CD4-positive, alpha-beta memory T cell (primary cell): ENCODE measurements at regions not wholly inside any gene's neighbourhood (a gene's known extent, or its start where the extent isn't known, plus 50 kb on each side); places are given as distances from the start of the nearest gene placed in this dataset.

Experiments
- CTCF ChIA-PET: fragments of 350-600 bp; sonication (Branson Sonifier 250); formaldehyde crosslinking; loops from one replicate; lab custom pipeline; 2021; ENCODE audit warnings: inconsistent platforms; ENCODE audit not compliant: partially characterized antibody; lab: Charles Lee
- POLR2A ChIA-PET: fragments of 350-600 bp; sonication (Branson Sonifier 250); formaldehyde crosslinking; loops from one replicate; lab custom pipeline; 2021; ENCODE audit not compliant: partially characterized antibody; lab: Charles Lee
- DNase-seq, 5 donors: peaks; one replicate each; pipeline versions ENCODE4 v3.0.0 to v3.0.0-alpha.2; 2020 to 2022; ENCODE audit warnings: mixed read lengths in 1 of 5
- H3K27ac ChIP-seq: one replicate; pipeline ENCODE4 v1.7.0; 2013; ENCODE audit warnings: low read depth, low read length
- H3K27me3 ChIP-seq: 2 replicates; pipeline ENCODE4 v1.7.0; 2013; ENCODE audit warnings: mild to moderate bottlenecking, low read length, moderate library complexity; ENCODE audit not compliant: insufficient read depth
- H3K36me3 ChIP-seq: 2 replicates; pipeline ENCODE4 v1.7.0; 2013; ENCODE audit warnings: mild to moderate bottlenecking, low read length, moderate library complexity; ENCODE audit not compliant: insufficient read depth
- H3K4me1 ChIP-seq: 2 replicates; pipeline ENCODE4 v1.7.0; 2013; ENCODE audit warnings: mild to moderate bottlenecking, low read length, moderate library complexity; ENCODE audit not compliant: insufficient read depth
- H3K4me3 ChIP-seq, 2 donors: one replicate each; pipeline ENCODE4 v1.7.0; 2013; ENCODE audit warnings: low read length in 2 of 2, mild to moderate bottlenecking in 1 of 2
- H3K9me3 ChIP-seq, 2 donors: one replicate each; pipeline ENCODE4 v1.7.0; 2013; ENCODE audit warnings: low read length in 2 of 2, control low read depth in 1 of 2; ENCODE audit not compliant: control insufficient read depth in 1 of 2
- H3K27ac Mint-ChIP-seq, 7 donors: one replicate each; pipeline ENCODE4 v1.8.0; 2020 to 2021; ENCODE audit warnings: mixed read lengths in 7 of 7, mild to moderate bottlenecking in 6 of 7, inconsistent platforms in 3 of 7, moderate library complexity in 3 of 7
- H3K27me3 Mint-ChIP-seq, 2 donors: one replicate each; pipeline ENCODE4 v1.8.0; 2020 to 2021; ENCODE audit warnings: mixed read lengths in 2 of 2
- H3K36me3 Mint-ChIP-seq, 2 donors: one replicate each; pipeline ENCODE4 v1.8.0; 2020 to 2021; ENCODE audit warnings: mixed read lengths in 2 of 2, inconsistent platforms in 1 of 2, mild to moderate bottlenecking in 1 of 2
- H3K4me1 Mint-ChIP-seq, 4 donors: one replicate each; pipeline ENCODE4 v1.8.0; 2020 to 2021; ENCODE audit warnings: mixed read lengths in 4 of 4, mild to moderate bottlenecking in 1 of 4
- H3K4me3 Mint-ChIP-seq, 8 donors: one replicate each; pipeline ENCODE4 v1.8.0; 2020 to 2021; ENCODE audit warnings: mixed read lengths in 8 of 8, mild to moderate bottlenecking in 7 of 8, moderate library complexity in 6 of 8, inconsistent platforms in 3 of 8
- H3K9me3 Mint-ChIP-seq, 8 donors: one replicate each; pipeline ENCODE4 v1.8.0; 2020 to 2021; ENCODE audit warnings: mixed read lengths in 8 of 8, mild to moderate bottlenecking in 5 of 8, inconsistent platforms in 3 of 8, moderate library complexity in 1 of 8
- intact Hi-C: fragments of 100-400 bp; cut with micrococcal nuclease; formaldehyde crosslinking; loops from one replicate; pipeline ENCODE4 v1.15.1; 2023

- DNase-seq, result no peak
- CTCF ChIA-PET, result no interaction called here
- H3K9me3 Mint-ChIP-seq, result peaks cover 0 to 8% (median 2%) of the 10 kb centered on the region in 8 donors
- peaks cover 5 to 12% (median 6%) of the 10 kb centered on the region in 4 donors for H3K4me1 Mint-ChIP-seq
- Histone ChIP-seq H3K4me3 (no peak overlapping the region), H3K27me3 (no peaks in the 10 kb centered on the region), H3K36me3 (no peaks in the 10 kb centered on the region), H3K4me1 (no peaks in the 10 kb centered on the region), H3K27ac (no peak overlapping the region), H3K9me3 (no peaks in the 10 kb centered on the region)
- no peak overlapping the region for H3K27ac Mint-ChIP-seq
- intact Hi-C loops, result no loop called here
- no peak overlapping the region for H3K4me3 Mint-ChIP-seq
- H3K27me3 Mint-ChIP-seq, result no peaks in the 10 kb centered on the region
- POLR2A ChIA-PET, result no interaction called here
- H3K36me3 Mint-ChIP-seq, result no peaks in the 10 kb centered on the region
Observed at GRCh38 chr1:82160036-82160435, 359.3 kb downstream of the ADGRL2 start.

GRCh38 chr1:82158981-82159380 lies 358.2 kb downstream of the ADGRL2 start:
- H3K27me3 Mint-ChIP-seq, result no peaks in the 10 kb centered on the region
- peaks cover 5 to 12% (median 6%) of the 10 kb centered on the region in 4 donors for H3K4me1 Mint-ChIP-seq
- no peak overlapping the region for H3K4me3 Mint-ChIP-seq
- Histone ChIP-seq H3K4me1 (no peaks in the 10 kb centered on the region), H3K27me3 (no peaks in the 10 kb centered on the region), H3K36me3 (no peaks in the 10 kb centered on the region), H3K27ac (no peak overlapping the region), H3K4me3 (no peak overlapping the region), H3K9me3 (no peaks in the 10 kb centered on the region)
- no peaks in the 10 kb centered on the region for H3K36me3 Mint-ChIP-seq
- intact Hi-C loops, result no loop called here
- no peak for DNase-seq
- no peak overlapping the region for H3K27ac Mint-ChIP-seq
- ChIA-PET CTCF (no interaction called here), POLR2A (no interaction called here)
- H3K9me3 Mint-ChIP-seq, result peaks cover 0 to 8% (median 2%) of the 10 kb centered on the region in 8 donors

DNA sequence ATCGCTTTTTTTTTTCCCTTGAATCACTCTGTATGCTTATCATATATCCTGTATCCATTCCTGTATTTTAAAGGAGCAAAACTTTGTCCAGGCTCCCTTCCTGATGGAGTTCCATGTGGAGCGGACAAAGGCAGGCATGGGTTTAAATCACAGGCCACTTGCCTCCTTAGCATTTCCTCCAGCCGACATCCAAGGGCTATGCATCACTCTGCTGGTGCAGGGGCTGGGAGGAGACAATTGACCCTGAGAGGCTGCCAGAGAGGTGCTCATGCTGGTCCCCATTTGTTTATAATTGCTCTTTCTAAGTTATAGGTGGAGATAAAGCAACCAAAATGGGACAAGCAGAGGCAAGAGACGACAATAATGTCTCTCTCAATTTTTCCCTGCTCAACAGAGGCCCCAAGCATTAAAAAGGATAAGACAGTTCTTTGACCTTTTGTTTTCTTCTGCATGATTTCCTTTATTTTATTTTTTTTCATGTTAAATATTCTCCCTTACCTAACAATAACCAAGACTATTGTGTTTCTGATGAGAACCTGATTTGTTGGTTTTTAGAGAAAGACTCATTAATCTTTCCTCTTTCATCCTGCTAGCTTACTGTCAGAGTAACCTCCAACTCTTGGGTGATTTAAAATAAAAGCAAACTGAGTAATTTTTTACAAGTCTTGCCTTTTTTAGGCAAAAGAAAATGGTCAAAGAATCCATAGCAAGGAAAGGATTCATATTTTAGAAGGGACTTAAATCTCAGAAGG lies 353.7 kb downstream of the ADGRL2 start:
- intact Hi-C loops, result no loop called here
- peaks cover 0 to 8% (median 1%) of the 10 kb centered on the region in 8 donors for H3K9me3 Mint-ChIP-seq
- H3K27ac Mint-ChIP-seq, result no peak overlapping the region
- no peaks in the 10 kb centered on the region for H3K4me1 Mint-ChIP-seq
- Histone ChIP-seq H3K27ac (no peak overlapping the region), H3K9me3 (no peaks in the 10 kb centered on the region), H3K4me1 (no peaks in the 10 kb centered on the region), H3K4me3 (no peak overlapping the region), H3K27me3 (no peaks in the 10 kb centered on the region), H3K36me3 (no peaks in the 10 kb centered on the region)
- CTCF ChIA-PET, result no interaction called here
- no peak for DNase-seq
- H3K36me3 Mint-ChIP-seq, result no peaks in the 10 kb centered on the region
- POLR2A ChIA-PET, result no interaction called here
- H3K27me3 Mint-ChIP-seq, result no peaks in the 10 kb centered on the region
- H3K4me3 Mint-ChIP-seq, result no peak overlapping the region

DNA sequence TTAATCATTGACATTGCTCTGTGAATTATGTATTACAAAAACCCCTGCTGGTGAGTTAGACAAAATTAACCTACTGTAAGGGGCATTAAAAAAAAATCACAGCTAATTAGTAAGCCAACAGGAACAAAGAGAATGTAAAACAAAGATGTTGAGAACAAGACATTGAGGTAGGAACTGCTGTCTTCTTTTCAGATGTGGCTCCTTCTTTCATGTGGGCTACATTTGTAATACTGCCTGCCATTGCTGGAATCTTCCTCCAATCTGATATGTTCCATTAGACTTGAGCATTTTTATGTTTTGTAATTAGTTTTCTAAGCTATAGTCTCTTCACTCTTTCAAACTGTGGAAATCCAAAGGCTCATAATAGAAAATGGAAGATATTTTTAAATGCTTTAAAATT lies 353.0 kb downstream of the ADGRL2 start:
- Histone ChIP-seq H3K4me3 (no peak overlapping the region), H3K9me3 (no peaks in the 10 kb centered on the region), H3K27me3 (no peaks in the 10 kb centered on the region), H3K4me1 (no peaks in the 10 kb centered on the region), H3K27ac (no peak overlapping the region), H3K36me3 (no peaks in the 10 kb centered on the region)
- CTCF ChIA-PET, result no interaction called here
- POLR2A ChIA-PET, result no interaction called here
- H3K4me1 Mint-ChIP-seq, result no peaks in the 10 kb centered on the region
- no peak for DNase-seq
- no peaks in the 10 kb centered on the region for H3K27me3 Mint-ChIP-seq
- no peak overlapping the region for H3K27ac Mint-ChIP-seq
- intact Hi-C loops, result no loop called here
- H3K9me3 Mint-ChIP-seq, result peaks cover 0 to 7% (median 1%) of the 10 kb centered on the region in 8 donors
- H3K36me3 Mint-ChIP-seq, result no peaks in the 10 kb centered on the region
- H3K4me3 Mint-ChIP-seq, result no peak overlapping the region

DNA sequence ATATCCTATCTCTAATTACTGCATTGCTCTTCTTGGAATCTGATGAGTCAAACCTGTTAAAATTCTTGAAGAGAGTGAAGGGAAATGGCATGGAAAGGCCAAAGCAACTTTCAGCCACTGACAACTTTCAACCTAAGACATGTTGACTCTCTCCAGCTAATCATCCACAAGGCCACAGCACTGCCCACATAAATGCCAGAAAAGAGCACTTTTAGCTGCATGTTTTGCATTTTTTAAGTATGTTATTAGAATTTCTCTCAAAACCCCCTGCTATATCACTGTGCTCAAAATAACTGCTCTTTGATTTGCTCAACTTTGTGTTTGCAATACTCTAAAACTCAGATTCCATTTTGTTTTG lies 352.5 kb downstream of the ADGRL2 start:
- Histone ChIP-seq H3K4me1 (no peaks in the 10 kb centered on the region), H3K9me3 (no peaks in the 10 kb centered on the region), H3K27me3 (no peaks in the 10 kb centered on the region), H3K4me3 (no peak overlapping the region), H3K36me3 (no peaks in the 10 kb centered on the region), H3K27ac (no peak overlapping the region)
- H3K36me3 Mint-ChIP-seq, result no peaks in the 10 kb centered on the region
- ChIA-PET POLR2A (no interaction called here), CTCF (no interaction called here)
- DNase-seq, result no peak
- H3K4me3 Mint-ChIP-seq, result no peak overlapping the region
- H3K27me3 Mint-ChIP-seq, result no peaks in the 10 kb centered on the region
- H3K27ac Mint-ChIP-seq, result no peak overlapping the region
- no peaks in the 10 kb centered on the region for H3K4me1 Mint-ChIP-seq
- intact Hi-C loops, result no loop called here
- peaks cover 0 to 7% (median 1%) of the 10 kb centered on the region in 8 donors for H3K9me3 Mint-ChIP-seq

DNA sequence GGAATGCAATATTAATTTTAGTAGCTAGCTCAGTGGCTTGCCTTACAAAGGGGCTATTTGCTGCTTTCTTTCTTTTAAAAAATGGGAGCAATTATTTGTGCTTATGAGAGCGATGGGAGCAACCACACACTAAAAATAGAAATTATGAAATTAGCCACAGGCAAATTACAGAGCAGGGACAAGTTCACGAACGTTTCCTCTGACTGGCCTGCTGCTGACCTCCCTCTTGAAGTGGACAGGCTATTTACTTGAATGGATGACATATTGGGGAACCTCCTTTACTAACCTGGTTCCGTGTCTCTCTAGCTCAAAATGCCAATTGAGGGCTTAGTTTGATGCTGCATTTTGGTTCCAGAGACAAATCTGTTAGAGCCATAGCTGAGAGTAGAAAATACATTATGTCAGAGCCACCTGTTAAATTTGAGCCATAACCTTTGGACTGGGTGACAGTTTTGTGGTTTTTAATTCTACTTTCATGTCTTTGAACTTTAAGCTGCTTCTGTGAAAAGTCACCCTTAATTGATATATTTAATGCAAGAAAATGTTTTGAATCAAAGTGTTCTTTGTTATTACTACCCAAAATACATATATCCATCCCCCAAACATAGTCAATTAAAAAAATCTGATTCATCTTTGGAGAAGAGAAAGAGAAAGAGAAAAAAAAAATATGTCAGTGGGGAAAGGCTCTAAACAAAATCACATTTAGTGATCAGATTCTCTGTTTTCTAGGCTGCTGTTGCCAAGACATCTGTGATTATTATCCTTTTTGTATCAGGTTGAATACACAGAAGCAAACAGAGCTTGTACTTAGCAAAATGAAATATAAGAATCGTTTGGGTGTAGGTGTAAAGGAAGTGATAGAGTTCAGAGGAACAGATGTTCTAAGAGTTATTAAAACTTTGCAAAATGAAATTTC lies 351.9 kb downstream of the ADGRL2 start:
- H3K36me3 ChIP-seq, result no peaks in the 10 kb centered on the region
- H3K27me3 ChIP-seq, result no peaks in the 10 kb centered on the region
- Mint-ChIP-seq H3K27me3 (no peaks in the 10 kb centered on the region), H3K4me1 (no peaks in the 10 kb centered on the region), H3K27ac (no peak overlapping the region), H3K9me3 (peaks cover 0 to 7% (median 0%) of the 10 kb centered on the region in 8 donors), H3K4me3 (no peak overlapping the region), H3K36me3 (no peaks in the 10 kb centered on the region)
- H3K9me3 ChIP-seq, result no peaks in the 10 kb centered on the region
- CTCF ChIA-PET, result no interaction called here
- DNase-seq, result no peak
- H3K4me1 ChIP-seq, result no peaks in the 10 kb centered on the region
- no peak overlapping the region for H3K4me3 ChIP-seq
- POLR2A ChIA-PET, result no interaction called here
- intact Hi-C loops, result no loop called here
- no peak overlapping the region for H3K27ac ChIP-seq

GRCh38 chr1:82145656-82146055 lies 344.9 kb downstream of the ADGRL2 start:
- H3K4me3 Mint-ChIP-seq, result no peak overlapping the region
- no peaks in the 10 kb centered on the region for H3K4me1 Mint-ChIP-seq
- CTCF ChIA-PET, result no interaction called here
- H3K36me3 ChIP-seq, result no peaks in the 10 kb centered on the region
- no peaks in the 10 kb centered on the region for H3K4me1 ChIP-seq
- H3K4me3 ChIP-seq, result no peak overlapping the region
- H3K27ac Mint-ChIP-seq, result no peak overlapping the region
- DNase-seq, result no peak
- POLR2A ChIA-PET, result no interaction called here
- H3K27me3 ChIP-seq, result no peaks in the 10 kb centered on the region
- H3K9me3 Mint-ChIP-seq, result peaks cover 0 to 7% (median under 1%) of the 10 kb centered on the region in 8 donors
- H3K9me3 ChIP-seq, result no peaks in the 10 kb centered on the region
- no peak overlapping the region for H3K27ac ChIP-seq
- intact Hi-C loops, result no loop called here
- no peaks in the 10 kb centered on the region for H3K27me3 Mint-ChIP-seq
- H3K36me3 Mint-ChIP-seq, result no peaks in the 10 kb centered on the region
